Pulmonary artery endothelial cell (primary cell): ENCODE measurements at regions not wholly inside any gene's neighbourhood (a gene's known extent, or its start where the extent isn't known, plus 50 kb on each side); places are given as distances from the start of the nearest gene placed in this dataset.
"Not testable (repeated sequence)": the region's sequence is repeated elsewhere in the genome, so short reads cannot be mapped to it uniquely, and the experiment has no call there.

ENCODE experiments used
- DNase-seq: peaks from one replicate; pipeline ENCODE4 v3.0.0-alpha.2; 2011; ENCODE audit warnings: low read depth, low spot score

DNA sequence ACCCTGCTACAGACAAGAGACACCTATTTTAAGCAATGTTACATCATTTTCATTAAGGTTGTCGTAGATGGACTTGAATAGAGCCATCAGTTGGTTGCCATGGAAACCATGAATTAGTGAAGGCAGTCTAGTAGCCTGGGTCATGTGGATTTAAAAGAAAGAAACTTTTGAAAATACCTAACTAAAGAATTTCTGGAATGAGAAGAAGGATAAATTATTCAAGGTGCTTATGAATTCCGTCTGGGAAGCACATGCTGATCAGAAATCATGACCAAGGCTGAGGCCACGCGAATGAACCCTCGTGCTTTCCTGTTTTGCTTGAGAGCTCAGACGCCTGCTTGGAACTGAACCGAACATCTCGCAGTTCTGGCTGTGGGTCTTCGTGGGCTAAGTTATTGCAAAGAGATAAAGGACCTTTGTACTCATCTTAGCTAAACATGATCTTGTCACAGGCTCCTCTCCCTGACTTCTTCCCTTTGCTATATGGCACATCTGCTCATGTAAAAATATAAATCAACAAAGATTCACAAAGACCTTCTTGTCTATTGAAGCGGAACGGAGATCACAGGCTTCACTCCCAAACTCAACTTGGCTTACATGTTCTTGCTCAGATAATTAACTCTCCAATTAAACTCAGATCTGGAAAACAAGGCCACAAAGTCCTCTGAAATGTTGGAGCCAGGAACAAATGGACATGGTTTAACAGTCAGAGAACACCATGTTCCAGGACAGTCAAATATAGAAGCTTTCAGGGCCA is 140.2 kb downstream of the NUFIP1 start:
- no peak for DNase-seq

DNA sequence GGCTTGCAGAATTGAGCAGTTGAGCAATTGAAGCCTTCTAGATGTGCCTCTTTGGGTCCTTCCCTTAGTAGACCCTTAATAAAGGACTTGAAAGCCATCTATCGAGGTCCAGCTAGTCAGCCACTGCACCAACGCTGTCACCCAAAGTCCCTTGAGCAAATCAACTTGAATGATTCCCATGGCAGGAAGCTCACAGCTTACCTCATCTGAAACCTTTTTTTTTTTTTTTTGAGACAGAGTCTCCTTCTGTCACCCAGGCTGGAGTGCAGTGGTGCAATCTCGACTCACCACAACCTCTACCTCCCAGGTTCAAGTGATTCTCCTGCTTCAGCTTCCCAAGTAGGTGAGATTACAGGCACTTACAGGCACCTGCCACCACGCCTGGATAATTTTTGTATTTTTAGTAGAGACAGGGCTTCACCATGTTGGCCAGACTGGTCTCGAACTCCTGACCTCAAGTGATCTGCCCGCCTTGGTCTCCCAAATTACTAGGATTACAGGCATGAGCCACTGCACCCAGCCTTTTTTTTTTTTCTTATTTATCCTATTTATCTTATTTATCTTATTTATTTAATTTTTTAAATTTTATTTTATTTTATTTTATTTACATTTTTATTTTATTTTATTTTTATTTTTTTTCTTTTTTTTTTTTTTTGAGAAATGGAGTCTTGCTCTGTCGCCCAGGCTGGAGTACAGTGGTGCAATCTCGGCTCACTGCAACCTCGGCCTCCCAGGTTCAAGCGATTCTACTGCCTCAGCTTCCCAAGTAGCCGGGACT is 143.8 kb downstream of the NUFIP1 start:
- DNase-seq = not testable (repeated sequence)

DNA sequence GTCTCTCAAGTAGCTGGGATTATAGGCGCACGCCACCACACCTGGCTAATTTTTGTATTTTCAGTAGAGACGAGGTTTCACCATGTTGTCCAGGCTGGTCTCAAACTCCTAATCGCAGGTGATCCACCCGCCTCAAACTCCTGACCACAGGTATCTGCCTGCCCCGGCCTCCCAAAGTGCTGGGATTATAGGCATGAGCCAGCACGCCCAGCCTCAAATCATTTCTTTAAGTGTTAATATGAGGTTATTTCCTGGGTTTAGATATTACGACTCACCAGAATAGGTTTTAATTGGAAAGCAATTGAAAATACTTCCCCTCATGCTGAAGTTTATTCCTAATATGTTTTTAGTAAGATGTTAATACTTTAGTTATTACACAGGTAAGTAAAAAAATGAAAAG is 144.5 kb downstream of the NUFIP1 start:
- DNase-seq = no peak

DNA sequence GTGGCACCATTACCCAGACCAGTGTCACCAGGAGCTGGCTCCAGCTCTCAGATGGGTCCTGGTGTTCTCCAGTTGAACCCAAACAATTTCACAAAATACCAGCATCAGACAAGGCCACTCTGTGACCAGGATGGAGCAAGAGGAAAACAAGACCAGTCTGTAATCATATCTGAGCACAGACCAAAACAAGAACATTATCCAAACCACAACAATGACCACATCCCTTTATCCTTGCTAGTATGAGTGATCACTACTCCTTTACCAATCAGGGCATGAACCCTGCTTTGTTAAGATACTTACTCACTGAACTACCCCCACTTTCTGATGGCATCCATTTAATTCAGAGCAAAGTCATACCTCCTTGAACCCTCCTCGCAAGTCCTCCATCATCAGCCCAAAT is 145.9 kb downstream of the NUFIP1 start:
- DNase-seq = no peak

DNA sequence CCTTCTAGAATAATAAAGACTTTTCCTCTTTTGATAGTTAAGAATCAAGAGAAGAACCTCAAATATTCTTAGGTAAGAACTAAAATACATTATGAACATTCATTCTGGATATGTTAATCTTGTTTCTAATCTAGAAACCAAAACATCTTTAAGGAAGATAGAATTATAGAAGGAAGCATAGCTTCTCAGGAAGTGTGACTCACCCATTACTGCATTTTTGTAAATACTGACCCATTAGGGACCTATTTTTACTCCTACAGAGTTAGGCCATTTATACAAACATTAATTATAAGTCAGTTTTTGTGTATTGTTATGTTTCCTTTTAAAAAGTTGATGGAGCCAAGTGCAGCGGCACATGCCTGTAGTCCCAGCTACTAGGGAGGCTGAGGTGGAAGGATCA is 147.1 kb downstream of the NUFIP1 start:
- DNase-seq = peak; percentile 10

DNA sequence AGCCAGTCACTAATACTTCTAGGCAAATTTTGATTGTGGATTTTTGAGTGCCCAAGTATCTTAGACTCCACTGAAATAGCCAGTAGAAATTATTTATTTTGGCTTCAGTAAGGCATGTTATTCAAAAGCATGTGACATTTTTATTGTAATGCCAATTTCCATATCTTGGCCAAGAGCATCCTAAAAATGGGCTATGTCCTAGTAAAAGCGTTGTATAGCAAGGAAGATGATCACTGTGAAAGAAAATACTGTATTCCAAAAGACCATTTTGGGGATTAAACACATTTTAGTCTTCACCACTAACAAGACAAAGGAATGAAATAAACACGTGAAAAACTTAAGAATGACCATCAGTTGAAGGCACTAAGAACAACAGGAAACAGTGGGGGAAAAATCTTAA is 149.1 kb downstream of the NUFIP1 start:
- no peak for DNase-seq

DNA sequence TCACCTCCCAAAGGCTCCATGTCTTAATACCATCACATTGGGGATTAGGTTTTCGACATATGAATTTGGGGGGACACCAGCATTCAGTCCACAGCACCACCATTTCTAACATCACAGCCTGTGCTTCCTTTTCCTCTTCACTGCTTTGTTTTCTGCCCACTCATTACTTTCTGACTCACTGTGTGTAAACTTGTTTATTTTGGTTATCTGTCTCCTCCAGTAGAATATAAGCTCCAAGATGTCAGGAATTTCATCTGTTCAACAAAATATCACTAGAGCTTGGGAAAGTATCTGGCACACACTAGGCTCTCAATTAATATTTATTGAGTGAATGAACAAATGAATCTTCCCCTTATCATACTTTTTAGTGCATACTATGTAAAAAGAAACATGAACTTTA is 152.0 kb downstream of the NUFIP1 start:
- DNase-seq = peak; percentile 30

DNA sequence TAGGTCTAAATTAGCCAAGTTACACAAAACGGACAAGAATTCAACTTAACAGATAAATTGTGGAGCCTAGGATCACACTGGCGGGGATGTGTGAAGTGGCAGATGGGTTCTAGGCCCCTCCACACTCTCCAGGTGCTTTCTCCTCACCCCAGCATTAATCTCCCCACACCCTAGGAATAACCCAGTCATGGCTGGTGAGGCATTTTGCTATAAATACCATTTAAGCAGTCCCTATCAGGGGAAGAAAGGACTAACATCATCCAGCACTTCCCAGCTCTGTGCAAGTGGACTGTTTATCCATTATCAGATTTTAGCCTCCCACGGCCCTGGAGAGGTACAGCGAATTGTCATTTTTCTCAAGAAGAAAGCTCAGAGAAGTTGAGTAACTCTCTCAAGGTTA is 154.9 kb downstream of the NUFIP1 start:
- no peak for DNase-seq

DNA sequence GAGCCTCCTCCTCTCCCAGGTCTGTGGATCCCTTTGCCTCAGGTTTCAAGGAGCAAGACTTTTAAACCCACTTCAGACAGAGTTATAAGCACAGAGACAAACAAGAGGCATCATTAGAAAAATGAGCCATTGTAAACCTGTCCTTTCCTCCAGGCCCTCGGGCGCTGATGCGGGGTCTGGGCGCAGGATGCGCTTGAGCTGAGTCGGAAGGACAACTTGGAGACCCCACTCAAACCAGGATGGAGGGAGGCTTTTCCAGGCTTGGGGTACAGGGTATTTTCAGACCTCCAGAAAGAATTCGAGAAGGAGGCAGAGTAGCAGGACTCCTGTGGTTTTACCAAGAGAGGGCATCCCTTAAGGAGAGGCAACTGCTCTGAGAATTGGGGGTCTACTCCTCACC is 155.6 kb downstream of the NUFIP1 start:
- no peak for DNase-seq

DNA sequence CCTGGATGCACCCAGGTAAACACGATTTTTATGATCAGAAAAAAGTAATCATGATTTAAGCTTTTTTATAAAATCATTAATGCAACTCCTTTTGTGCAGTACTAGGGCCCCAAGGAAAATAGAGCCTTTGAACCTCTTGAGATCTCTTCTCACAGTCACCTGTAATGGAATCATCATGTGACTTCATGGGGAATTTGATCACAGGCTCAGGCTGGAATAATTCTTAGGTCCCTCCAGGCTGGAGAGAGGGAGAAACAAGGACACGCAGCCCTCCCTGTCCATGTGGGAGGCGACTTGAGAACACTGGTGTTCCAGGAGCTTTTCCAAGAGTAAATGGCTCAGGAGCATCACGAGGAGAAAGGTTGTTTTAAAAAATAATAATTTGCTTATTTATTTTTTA is 156.1 kb downstream of the NUFIP1 start:
- DNase-seq = no peak

DNA sequence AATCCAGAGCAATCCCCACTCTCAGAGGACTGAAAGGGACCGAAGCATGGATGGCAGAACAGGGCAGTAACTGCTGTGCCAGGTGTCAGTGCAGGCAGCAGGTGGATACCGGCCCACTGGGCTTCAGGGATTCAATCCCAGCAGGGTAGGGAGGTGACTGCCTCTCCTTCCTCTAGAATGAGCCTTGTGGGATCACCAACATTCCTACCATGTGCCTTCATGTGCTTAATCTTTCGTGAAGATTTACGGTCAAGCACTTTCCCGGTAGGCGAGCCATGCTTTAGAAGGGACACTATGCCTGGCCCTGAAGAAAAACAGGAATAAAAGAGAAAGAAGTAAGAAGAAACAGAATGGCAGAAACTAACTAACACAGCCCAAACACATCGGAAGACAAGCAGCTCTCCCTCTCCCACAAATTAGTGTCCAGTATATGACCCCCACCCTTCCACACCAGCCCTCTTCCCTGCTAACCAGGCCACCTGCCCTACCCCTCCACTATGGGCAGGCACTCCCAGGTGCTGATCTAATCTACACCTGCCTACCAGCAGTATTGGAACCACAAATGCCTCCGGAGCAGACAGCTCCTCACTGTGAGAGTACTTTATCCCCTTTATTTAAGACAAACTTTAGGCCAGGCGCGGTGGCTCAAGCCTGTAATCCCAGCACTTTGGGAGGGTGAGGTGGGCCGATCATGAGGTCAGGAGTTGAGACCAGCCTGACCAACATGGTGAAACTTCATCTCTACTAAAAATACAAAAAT is 162.5 kb downstream of the NUFIP1 start:
- no peak for DNase-seq

DNA sequence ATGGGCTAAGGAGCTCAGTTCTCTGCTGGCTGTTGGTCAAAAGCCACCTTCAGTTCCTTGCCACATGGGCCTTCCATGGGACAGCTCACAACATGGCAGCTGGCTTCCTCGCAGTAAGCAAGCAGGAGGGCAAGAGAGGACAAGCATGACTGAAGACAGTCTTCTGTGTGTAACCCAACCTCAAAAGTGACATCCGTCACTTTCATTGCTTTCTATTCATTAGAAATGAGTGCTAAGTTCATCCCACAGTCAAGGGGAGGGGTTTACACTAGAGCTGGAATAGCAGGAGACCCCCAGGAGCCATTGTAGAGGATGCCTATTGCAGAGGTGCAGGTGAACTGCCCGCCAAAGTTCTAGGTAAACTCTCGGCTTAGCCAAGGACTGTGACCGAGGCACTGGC is 163.3 kb downstream of the NUFIP1 start:
- DNase-seq = no peak

DNA sequence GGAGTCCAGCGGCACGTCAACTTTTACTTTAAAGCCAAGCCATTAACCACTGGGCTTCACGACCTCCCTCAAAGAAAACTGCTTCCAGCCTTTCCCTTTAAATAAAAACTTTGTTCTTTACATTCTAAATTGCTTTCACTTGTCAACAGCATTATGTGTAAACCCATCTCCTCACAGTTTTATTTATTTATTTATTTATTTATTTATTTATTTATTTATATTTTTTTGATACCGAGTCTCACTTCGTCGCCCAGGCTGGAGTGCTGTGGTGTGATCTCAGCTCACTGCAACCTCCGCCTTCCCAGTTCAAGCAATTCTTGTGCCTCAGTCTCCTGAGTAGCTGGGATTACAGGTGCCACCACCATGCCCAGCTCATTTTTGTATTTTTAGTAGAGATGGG is 165.7 kb downstream of the NUFIP1 start:
- not testable (repeated sequence) for DNase-seq

DNA sequence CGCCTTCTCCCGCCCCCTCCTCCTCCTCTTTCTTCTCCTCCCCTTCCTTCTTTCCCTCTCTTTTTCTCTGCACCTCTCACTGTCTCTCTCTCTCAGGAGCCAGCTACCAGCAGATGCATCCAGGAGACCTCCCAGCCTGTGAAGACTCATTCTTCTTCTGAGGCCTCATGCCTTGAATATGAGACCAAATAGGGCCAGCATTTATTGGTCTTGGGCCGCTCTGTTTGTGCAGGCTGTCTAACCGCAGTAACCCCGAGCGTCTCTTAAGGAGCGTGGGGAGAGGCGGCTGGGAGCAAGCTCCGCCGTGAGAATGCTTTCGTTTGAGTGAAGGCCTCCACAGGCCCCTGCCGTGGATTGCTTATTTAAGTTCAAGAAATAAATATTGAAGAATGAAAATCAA is 167.0 kb downstream of the NUFIP1 start:
- no peak for DNase-seq

DNA sequence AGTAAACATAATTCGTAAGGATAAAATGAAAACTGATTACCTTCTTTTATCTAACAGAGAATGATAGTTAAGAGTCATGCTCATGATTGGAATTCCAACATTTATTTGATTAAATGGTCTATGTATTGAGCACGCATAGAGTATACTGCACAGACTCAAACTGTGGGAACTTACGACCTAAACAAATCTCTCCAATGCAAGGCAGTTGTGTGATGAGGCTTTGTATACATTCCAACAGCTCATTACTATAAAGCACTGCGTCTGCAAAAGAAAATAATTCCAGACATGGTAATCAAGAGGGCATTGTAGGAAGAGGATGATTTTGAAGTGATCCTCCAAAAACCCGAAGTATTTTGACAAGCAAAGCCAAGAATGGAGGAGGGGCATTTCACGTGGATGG is 169.5 kb downstream of the NUFIP1 start:
- DNase-seq = no peak

DNA sequence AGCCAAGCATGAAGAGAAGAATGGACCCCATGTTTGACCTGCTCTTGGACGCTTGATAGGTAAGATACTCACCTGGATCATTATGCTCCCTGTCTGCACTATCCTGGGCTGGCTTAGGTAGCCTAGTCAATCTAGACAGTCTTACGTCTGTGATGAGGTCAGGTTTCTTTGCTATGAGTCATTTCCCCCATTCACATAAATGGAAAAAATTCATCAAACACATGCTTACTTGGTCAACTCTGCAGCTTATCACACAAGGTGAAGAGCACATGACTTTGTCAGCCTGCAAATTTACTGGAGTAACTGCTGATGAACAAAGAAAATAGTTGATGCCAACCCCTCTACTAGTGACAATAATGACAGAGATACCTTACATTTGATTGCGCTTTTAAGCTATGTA is 170.0 kb downstream of the NUFIP1 start:
- no peak for DNase-seq

DNA sequence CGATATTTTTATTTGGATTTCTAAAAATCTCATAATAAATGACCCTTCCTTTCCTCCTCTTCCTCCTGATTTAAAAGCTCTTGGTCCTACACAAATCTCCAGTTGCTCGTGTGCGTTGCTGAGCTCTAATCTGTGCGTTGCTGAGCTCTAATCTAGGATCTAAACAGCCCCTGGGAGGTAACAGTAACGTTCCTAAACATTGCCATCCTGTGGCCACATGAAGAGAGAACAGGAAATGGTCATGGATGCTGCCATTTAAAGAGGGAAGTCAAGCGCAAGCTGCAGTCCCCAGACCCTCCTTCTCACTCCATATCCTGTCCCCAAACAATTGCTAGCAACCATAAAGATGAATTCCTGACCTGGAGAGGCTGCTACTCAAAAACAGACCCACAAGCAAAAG is 170.8 kb downstream of the NUFIP1 start:
- no peak for DNase-seq

DNA sequence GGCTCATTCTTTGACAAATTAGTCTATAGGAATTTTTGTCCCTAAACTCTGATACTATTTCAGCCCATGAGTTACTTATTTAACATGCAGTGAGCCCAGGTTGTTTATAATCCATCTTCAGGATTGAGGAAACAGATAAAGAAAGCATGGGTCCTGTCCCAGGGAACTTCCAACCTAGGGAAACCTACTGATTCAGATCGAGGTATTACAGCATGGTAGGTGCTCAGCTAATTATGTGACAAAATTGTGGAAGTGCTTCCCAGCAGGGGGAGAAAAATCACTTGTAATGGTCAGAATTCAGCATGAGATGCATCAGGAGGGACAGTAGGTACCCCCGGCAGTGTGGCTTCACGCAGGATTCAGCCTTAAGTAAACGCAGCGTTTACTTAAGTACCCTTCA is 171.3 kb downstream of the NUFIP1 start:
- no peak for DNase-seq

DNA sequence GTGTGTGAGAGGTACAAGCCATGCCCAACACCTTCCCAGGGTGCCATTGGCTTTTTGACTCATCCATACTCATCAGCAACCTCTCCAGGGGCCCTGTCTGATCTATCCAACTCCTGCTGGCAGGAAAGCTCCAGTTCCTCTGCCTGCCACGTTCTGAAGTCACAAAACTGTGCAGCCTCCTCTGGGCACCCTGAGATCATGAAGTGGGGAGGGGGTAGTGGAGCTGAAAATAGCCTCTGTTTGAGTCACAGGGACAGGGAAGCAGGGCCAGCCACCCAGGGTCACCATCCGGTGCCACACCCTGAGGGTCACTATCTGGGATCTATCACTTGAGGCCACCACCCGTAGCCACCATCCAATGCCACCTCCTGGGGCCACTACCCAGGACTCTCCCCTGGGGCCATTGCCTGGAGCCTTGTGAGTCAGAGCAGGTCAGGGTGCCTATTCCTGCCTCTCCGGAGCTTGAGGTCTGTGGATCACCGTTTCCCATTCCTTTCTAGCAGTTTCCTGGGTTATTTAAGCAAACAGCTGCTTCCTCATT is 172.1 kb downstream of the NUFIP1 start:
- DNase-seq = no peak

DNA sequence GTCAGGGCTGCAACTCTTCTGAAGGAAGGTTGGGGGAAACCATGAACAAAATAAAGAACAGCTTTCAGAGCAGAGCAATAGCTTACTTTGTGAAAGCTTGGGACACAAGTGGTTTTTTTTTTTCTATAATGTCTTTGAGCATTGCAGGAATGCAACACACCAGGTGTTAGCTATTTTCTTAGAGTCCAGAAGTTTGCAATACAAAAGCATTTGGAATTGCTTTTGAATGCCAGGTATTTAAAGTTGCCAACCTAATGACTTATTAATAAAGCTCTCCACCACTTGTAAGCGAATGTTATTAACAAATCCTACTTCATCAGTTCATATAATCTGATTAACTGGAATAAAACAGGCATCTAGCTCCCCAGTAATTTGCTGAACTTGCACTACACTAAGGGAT is 172.6 kb downstream of the NUFIP1 start:
- no peak for DNase-seq

DNA sequence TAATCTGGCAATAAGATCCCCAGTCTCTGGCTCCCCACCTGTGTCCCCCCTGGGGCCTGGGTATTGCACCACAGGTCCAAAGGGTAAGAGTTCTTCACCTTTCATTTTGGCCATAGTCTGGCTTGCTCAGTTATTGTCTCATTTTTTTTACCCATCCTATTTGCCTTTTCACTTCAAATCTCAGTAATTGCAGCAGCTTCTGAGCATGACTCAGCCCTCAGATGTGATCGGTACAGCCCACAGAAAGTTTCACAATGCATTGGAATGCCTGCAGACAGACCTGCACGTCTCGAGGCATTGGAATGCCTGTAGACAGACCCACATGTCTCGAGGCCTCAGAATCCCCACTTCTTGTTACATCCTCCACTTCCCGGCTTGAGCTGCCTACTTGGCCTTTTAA is 173.6 kb downstream of the NUFIP1 start:
- no peak for DNase-seq

DNA sequence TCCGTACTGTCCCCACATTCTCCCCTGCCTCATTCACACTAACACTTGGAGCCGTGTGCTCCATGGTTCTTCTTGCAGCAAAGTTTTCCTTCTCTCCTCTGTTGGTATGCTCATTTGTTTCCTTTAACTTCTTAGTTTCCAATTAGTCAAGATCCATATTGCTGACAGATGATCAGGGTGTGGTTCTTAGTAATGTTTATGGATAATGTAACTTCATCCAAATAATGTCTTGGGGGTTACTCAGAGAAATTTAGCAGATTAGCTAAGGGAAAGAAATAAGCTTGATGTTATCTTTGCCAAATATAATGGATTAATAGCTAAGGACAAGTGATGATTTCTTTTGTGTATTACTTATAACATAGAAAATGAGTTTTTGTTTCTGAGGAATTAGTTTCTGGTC is 174.4 kb downstream of the NUFIP1 start:
- no peak for DNase-seq
